Fibroblast of upper back skin (primary cell): ENCODE measurements at regions not wholly inside any gene's neighbourhood (a gene's known extent, or its start where the extent isn't known, plus 50 kb on each side); places are given as distances from the start of the nearest gene placed in this dataset.
"Not testable (repeated sequence)": the region's sequence is repeated elsewhere in the genome, so short reads cannot be mapped to it uniquely, and the experiment has no call there.

Experiments
- DNase-seq: peaks from one replicate; pipeline ENCODE4 v3.0.0-alpha.2; 2013

DNA sequence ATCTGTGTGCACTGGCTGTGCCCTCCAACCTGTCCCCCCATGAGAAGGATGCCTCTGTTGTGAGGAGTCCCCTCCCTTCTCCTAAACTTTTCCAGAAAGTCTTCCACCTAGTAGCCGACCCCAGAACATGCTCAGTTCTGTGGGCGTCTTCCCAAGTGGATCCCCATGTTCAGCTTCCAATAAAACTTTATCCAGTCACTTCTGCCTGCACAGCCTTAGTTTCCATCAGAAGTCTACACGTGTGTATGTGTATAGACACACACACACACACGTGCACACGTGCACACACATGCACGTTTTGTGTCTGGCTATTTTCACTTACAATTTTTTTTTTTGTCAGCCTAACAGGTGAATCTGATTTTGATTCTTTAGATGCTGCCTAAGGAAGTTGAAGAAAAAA is 115.1 kb downstream of the RTP5 start:
- DNase-seq, result no peak

DNA sequence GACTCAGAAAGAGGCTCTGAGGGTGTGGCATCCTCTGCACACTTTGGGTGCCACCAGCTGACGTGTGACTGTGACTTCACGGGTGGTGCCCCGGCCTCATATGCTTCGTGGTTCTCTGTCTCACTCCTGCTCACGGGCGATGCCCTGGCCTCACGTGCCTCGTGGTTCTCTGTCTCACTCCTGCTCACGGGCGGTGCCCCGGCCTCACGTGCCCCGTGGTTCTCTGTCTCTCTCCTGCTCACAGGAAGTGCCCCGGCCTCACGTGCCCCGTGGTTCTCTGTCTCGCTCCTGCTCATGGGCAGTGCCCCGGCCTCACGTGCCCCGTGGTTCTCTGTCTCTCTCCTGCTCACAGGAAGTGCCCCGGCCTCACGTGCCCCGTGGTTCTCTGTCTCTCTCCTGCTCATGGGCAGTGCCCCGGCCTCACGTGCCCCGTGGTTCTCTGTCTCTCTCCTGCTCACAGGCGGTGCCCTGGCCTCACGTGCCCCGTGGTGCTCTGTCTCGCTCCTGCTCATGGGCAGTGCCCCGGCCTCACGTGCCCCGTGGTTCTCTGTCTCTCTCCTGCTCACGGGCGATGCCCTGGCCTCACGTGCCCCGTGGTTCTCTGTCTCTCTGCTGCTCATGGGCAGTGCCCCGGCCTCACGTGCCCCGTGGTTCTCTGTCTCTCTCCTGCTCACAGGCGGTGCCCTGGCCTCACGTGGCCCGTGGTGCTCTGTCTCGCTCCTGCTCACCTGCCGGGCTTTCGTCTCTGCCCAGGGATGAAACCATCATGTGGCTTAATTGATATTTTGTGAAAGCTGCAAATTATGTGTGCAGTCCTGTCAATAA is 115.8 kb downstream of the RTP5 start:
- DNase-seq, result not testable (repeated sequence)

DNA sequence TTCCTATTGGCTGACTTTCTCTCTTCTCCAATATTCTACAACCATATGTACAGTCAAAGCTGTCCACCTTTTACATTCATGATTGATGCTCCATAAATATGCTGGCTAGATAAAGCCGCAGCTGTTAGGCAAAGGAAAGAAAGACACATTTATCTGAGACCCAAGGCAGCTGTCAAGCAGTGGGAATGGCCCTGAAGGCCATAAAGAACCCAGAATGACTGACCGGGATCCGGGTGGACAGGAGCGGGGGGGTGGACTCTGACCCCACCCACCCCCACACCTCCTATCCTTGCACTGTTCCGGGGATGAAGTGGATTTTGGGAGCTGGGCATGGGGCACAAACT is 116.4 kb downstream of the RTP5 start:
- DNase-seq, result no peak

- DNase-seq, result no peak
Measured at GRCh38 chr2:241986836-241987641, 117.5 kb downstream of the RTP5 start.

DNA sequence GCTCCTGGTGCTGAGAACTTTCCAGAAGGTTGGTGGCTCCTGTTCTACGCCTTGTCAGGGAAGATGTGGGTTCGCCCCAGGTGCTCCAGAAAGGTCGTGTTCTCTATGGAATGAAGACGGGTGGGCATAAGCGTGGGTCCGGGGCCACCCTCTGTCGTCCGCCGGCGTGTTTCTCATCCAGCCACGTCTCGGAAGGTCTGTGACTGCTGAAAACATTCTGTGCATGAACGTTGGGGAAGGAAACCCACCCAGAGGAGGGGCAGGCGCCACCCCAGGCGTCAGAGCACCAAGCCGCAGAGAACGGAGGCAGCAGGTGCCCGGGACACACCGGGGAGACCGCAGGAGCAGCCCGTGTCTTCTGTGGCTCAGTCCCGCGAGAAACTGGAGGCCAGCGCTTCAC is 118.2 kb downstream of the RTP5 start:
- no peak for DNase-seq

DNA sequence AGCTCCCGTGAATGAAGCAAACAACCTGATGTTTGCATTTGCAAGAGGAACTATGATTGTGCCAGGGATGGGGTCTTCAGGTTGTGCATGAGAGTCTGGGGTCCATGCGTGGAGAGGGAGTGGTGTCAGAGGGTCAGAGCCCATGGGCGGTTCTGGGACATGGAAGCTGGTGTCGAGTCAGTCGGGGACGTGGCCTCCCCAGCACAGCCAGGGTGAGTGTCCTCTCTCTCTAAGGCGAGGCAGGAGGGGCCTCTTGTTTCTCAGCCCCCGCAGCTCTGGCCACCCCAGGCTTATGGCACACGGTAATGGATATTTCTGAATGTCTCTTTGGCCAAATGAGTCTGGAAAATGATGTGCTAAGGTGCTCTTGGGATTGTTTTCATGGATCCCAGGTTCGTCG is 118.6 kb downstream of the RTP5 start:
- DNase-seq, result no peak

GRCh38 chr2:241989074-241989473 is 119.5 kb downstream of the RTP5 start:
- DNase-seq, result no peak

DNA sequence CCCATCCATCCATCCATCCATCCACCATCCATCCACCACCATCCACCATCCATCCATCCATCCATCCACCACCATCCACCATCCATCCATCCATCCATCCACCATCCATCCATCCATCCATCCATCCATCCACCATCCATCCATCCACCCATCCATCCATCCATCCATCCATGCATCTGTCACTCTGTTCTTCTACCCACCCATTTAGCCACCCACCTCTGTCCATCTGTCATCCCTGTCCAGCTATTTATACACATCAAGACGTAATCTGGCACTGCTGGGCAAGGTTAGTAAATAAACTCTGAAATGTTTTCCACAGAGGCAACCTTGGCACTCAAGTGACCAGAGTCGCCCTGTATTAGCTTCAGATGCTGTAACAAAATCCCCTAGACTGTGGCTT is 120.9 kb downstream of the RTP5 start:
- DNase-seq, result no peak

- no peak for DNase-seq
Measured at GRCh38 chr2:241991299-241991698, 121.8 kb downstream of the RTP5 start.

DNA sequence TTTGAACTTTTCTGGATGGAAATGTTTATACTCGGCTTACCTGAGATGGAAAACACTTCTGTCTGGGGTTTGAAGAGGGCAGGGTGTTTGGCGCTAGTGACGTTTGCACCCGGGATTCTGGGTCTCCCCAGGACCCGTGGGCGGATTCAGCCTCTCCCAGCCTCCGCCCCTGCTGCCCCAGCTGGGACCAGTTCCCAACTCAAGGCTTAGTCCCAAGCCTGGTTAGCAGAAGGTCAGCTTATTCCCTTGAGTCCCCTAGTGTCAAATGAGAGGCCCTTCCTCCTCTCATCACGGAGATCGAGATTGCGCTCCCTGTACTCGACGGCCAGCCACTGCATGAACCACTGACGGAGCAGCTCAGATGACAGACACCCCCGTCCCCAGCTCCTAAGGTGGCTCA is 123.2 kb downstream of the RTP5 start:
- no peak for DNase-seq

DNA sequence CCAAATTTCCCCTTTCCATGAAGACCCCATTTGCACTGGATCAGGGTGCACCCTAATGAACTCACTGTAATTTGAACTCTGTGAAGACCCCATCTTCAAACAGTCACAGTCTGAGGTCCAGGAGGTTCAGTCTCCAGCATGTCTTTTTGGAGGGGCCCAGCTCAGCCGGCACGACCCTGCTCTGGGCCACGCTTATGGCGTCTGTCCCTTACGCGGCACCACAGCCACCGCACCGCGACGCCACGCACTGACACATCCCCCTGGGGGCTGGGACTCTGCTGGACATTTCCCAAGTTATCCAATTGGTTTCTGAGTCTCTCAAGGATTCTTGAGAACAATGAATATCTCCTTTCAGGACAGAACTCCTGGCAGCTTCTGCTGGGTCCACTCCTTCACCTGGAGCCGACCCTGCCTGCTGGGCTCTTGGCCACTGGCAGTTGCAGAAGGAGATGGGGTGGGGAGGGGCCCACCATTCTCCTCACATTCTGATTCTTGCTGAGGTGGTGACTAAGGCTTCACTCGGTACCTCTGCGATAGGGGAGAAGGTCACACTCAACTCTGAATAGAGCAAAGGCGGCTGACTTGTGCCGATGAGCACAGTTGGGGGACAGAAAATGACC is 124.0 kb downstream of the RTP5 start:
- no peak for DNase-seq

- no peak for DNase-seq
Measured at GRCh38 chr2:241994086-241994485, 124.6 kb downstream of the RTP5 start.

DNA sequence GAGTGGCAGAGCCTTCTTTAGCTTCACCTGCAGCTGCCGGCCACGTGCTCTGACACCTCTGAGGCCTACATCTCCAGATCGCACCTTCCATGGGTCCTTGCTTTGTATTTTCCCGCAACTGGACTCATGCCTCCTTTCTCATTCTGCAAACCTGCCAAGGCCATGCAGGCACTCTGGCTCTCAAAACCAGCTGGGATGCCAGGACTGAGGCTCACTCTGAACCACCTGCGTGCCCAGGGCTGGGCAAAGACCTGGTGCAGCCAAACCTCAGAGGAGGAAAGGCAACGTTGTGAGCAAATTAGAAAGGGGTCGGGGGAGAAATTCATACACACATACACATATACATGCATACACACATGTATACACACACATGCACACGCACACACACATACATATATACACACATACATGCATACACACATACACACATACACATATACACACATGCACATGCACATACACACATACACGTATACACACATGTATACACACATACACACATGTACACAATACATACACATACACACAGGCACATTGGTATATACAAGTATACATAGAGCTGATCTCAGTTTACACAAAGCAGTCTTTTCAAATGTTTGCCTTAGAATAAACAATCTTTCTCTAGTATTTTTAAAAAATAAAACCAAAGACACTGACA is 125.2 kb downstream of the RTP5 start:
- no peak for DNase-seq

GRCh38 chr2:241996100-241996499 is 126.6 kb downstream of the RTP5 start:
- no peak for DNase-seq

- DNase-seq, result no peak
Measured at GRCh38 chr2:241997017-241997416, 127.5 kb downstream of the RTP5 start.

DNA sequence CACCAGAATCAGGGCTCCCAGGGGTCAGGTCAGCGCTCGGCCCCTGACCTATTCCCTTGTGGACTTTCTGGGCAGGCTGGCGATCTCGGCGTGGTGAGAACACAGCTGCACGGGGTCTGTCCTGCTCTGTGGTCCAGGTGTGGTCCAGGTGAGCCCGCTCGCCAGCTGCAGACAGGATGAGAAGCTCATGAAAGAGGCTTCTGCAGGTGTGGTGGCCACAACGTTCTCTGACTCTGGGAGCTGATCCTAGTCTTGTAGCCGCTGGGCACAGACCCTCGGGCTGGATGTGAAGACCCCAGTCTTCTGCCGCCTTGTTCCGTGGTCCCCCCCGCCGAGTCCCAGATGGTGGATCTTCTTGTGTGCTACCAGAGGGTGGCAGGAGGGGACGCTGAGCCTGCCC is 129.7 kb downstream of the RTP5 start:
- DNase-seq, result no peak

DNA sequence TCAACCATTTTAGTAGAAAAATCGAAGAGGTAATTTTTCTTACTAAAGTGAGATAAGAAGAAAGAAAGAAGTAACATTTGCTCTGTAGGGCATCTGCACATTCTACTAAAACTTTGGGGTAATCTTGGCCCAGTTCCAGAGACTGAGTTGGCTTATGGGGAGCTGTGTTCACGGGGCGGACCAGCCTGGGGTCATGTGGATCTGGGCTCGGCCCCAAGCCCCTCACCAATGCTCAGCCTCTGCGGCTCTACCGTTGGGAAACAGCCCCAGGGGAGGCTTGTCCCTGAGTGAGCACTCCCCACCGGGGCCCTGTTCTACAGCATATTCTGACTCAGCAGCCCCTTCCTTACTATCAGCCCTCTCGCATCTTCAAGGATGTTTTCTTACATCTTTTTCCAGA is 132.3 kb downstream of the RTP5 start:
- DNase-seq, result no peak

DNA sequence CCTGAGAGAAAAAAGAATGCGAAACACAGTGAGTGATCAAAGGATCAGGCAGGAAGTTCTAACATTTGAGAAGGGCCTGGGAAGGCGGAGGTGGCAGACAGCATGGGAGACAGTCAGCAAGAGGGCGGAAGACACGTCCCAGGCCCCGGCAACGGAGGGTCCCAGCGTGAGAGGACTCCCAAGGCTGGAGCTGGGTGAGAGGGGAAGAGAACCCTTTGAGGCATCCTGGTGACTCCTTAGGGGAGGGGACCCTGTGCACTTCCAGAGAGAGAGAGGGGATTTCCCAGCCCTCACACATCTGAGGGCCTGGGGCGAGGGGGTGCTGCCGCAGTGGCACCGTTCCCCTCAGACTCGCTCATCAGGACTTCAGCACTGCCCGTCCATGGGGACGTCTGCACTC is 133.4 kb downstream of the RTP5 start:
- no peak for DNase-seq

- DNase-seq, result no peak
Measured at GRCh38 chr2:242004223-242004901, 134.8 kb downstream of the RTP5 start.

GRCh38 chr2:242004902-242005230 is 135.3 kb downstream of the RTP5 start:
- DNase-seq, result no peak

DNA sequence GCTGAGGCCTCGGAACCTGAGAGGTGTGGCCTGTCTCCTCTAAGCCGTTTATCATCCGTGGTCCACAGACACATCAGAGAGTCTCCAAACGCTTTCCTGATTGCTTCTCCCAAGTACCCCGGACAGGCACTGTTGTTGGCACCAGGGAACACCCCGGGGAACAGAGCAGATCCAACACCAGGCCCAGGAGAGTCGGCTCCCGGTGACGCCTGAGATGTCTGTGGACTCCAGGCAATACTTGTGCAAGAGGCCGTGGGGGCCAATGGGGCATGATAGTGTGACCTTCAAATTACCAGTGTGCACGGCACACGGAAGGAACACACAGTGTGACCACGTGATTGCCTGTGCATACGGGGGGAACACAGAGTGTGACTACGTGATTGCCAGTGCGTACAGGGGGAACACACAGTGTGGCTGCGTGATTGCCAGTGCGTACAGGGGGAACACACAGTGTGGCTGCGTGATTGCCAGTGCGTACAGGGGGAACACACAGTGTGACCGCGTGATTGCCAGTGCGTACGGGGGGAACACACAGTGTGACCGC is 136.6 kb downstream of the RTP5 start:
- not testable (repeated sequence) for DNase-seq

- not testable (repeated sequence) for DNase-seq
Measured at GRCh38 chr2:242008908-242009307, 139.4 kb downstream of the RTP5 start.

- DNase-seq, result not testable (repeated sequence)
Measured at GRCh38 chr2:242009846-242010245, 140.3 kb downstream of the RTP5 start.
